OCI-LY1 (cell line): ENCODE measurements at regions not wholly inside any gene's neighbourhood (a gene's known extent, or its start where the extent isn't known, plus 50 kb on each side); places are given as distances from the start of the nearest gene placed in this dataset.

Experiments
- CTCF ChIP-seq: fragments of 200-600 bp; sonication (generic), shearing (Covaris generic); IDR thresholded peaks from 2 replicates; pipeline ENCODE4 v1.5.1; 2017; ENCODE audit warnings: mild to moderate bottlenecking, antibody characterized with exemption, low read length, moderate library complexity, mixed read lengths
- EZH2 ChIP-seq: fragments of 200-600 bp; sonication (generic), shearing (Covaris generic); IDR thresholded peaks from 2 replicates; pipeline ENCODE4 v1.8.0; 2017; ENCODE audit warnings: borderline replicate concordance, mixed run types, mild to moderate bottlenecking, antibody characterized with exemption, low read length, moderate library complexity, mixed read lengths

- TF ChIP-seq CTCF = no peak
- TF ChIP-seq EZH2 = no peak
Observed at GRCh38 chr6:99833034-99833433, 161.0 kb downstream of the MCHR2 start.
